ENCODE measurements at regions not wholly inside any gene's neighbourhood (a gene's known extent, or its start where the extent isn't known, plus 50 kb on each side); places are given as distances from the start of the nearest gene placed in this dataset.

- TF ChIP-seq TAF1 (IDR thresholded peaks at IDR 0.05; ENCODE audit: borderline replicate concordance, low read depth, low read length): no peak
- TF ChIP-seq POLR2A (IDR thresholded peaks at IDR 0.05; ENCODE audit: low read depth, low read length): no peak
Observed at GRCh38 chr14:101096551-101096950, 193.0 kb upstream of the RTL1 start.

Measured in GM12892 (cell line).